Ovary (tissue), 7 donors: ENCODE measurements at regions not wholly inside any gene's neighbourhood (a gene's known extent, or its start where the extent isn't known, plus 50 kb on each side); places are given as distances from the start of the nearest gene placed in this dataset.

Experiments used
- DNase-seq, 5 donors: peaks; one replicate each; pipeline ENCODE4 v3.0.0-alpha.2; 2019 to 2020
- H3K27ac ChIP-seq, 2 donors: fragments of 200-600 bp; one replicate each; pipeline versions ENCODE4 v1.5.1 to v1.8.0; 2019 to 2022
- H3K27me3 ChIP-seq: fragments of 200-600 bp; one replicate; pipeline ENCODE4 v1.8.0; 2022
- H3K36me3 ChIP-seq: fragments of 200-600 bp; sonication (generic); one replicate; pipeline ENCODE4 v1.5.1; 2019
- H3K4me1 ChIP-seq: one replicate; pipeline ENCODE4 v1.8.1; 2013; ENCODE audit warnings: mild to moderate bottlenecking, moderate library complexity; ENCODE audit not compliant: insufficient read depth
- H3K4me3 ChIP-seq: fragments of 200-600 bp; sonication (generic); one replicate; pipeline ENCODE4 v1.5.1; 2017
- H3K9me3 ChIP-seq, 2 donors: fragments of 200-600 bp in 1 of 2; sonication (generic) in 1 of 2; one replicate each; pipeline versions ENCODE4 v1.5.1 to v1.8.1; 2013 to 2019; ENCODE audit warnings: mild to moderate bottlenecking in 1 of 2, moderate library complexity in 1 of 2
- CTCF ChIP-seq, 3 donors: fragments of 450-650 bp in 2 of 3; fragments of 200-600 bp in 1 of 3; IDR thresholded peaks; one replicate each; pipeline versions ENCODE4 v1.5.1 to v1.8.0; 2016 to 2022; ENCODE audit warnings: antibody characterized with exemption in 3 of 3, mild to moderate bottlenecking in 1 of 3
- EP300 ChIP-seq: sonication (generic); formaldehyde crosslinking; IDR thresholded peaks from one replicate; pipeline ENCODE4 v1.6.1; 2017; ENCODE audit warnings: antibody characterized with exemption
- POLR2A ChIP-seq: fragments of 450-650 bp; IDR thresholded peaks from one replicate; pipeline ENCODE4 v1.6.1; 2017; ENCODE audit warnings: antibody characterized with exemption, mild to moderate bottlenecking, moderate library complexity
- WGBS, 3 donors: extraction: QIAGEN DNeasy Blood & Tissue Kit in 1 of 3; methylation state at CpG; one replicate each; pipeline versions ENCODE4 v1.1.5 to v1.1.7; 2013 to 2017; 5-methylcytosine and 5-hydroxymethylcytosine counted together
- intact Hi-C, 4 donors: fragments of 100-400 bp; cut with DNase I; formaldehyde crosslinking; loops; one replicate each; pipeline versions ENCODE4 v1.11.0 to v1.15.1; 2022 to 2023
- donor health status: DM: no; HTN: no; CAD: no; lungs with moderate emphysema.
- donor health status: DM: no; HTN: no; CAD: no.
- donor health status: Bipolar disorder and iron deficiency.
- donor health status: DM: no; HTN: no; CAD: no.
- donor health status: DM: yes; HTN: yes; CAD: no.

GRCh38 chr9:86671018-86671417 is 276.3 kb downstream of the GAS1 start:
- no peaks in the 10 kb centered on the region for H3K36me3 ChIP-seq
- TF ChIP-seq EP300, result no peak
- no peak for TF ChIP-seq POLR2A
- no peak for TF ChIP-seq CTCF (IDR thresholded peaks at IDR 0.05)
- H3K9me3 ChIP-seq, result no peaks in the 10 kb centered on the region
- WGBS, 3 donors, result 95 to 98% (median 98%) methylated on average over 1 of the region's 1 CpG
- no peak overlapping the region for H3K27ac ChIP-seq
- intact Hi-C loops, result no loop called here
- H3K27me3 ChIP-seq, result no peaks in the 10 kb centered on the region
- no peak for DNase-seq
- H3K4me1 ChIP-seq, result peaks cover 2% of the 10 kb centered on the region
- H3K4me3 ChIP-seq, result no peak overlapping the region

GRCh38 chr9:86670536-86670935 is 276.8 kb downstream of the GAS1 start:
- Histone ChIP-seq H3K9me3 (no peaks in the 10 kb centered on the region), H3K36me3 (no peaks in the 10 kb centered on the region), H3K4me3 (no peak overlapping the region), H3K4me1 (peaks cover 2% of the 10 kb centered on the region), H3K27ac (no peak overlapping the region), H3K27me3 (no peaks in the 10 kb centered on the region)
- TF ChIP-seq EP300, result no peak
- TF ChIP-seq POLR2A, result no peak
- 94 to 97% (median 97%) methylated on average over 4 of the region's 4 CpGs for WGBS, 3 donors
- intact Hi-C loops, result no loop called here
- DNase-seq, result no peak

- no peak for TF ChIP-seq CTCF (IDR thresholded peaks at IDR 0.05)
- no peak for TF ChIP-seq POLR2A
- TF ChIP-seq EP300, result no peak
- intact Hi-C loops, result no loop called here
- Histone ChIP-seq H3K4me3 (no peak overlapping the region), H3K27me3 (no peaks in the 10 kb centered on the region), H3K9me3 (no peaks in the 10 kb centered on the region), H3K4me1 (peaks cover 2% of the 10 kb centered on the region), H3K27ac (no peak overlapping the region), H3K36me3 (no peaks in the 10 kb centered on the region)
- no peak for DNase-seq
- WGBS, 3 donors, result 97 to 99% (median 97%) methylated on average over 3 of the region's 3 CpGs
Measured at GRCh38 chr9:86670076-86670475, 277.2 kb downstream of the GAS1 start.

GRCh38 chr9:86669422-86669821 is 277.9 kb downstream of the GAS1 start:
- Histone ChIP-seq H3K4me3 (no peak overlapping the region), H3K27ac (no peak overlapping the region), H3K36me3 (no peaks in the 10 kb centered on the region), H3K9me3 (no peaks in the 10 kb centered on the region), H3K4me1 (peaks cover 2% of the 10 kb centered on the region), H3K27me3 (no peaks in the 10 kb centered on the region)
- DNase-seq, result no peak
- WGBS, 3 donors, result 11 to 25% (median 14%) methylated on average over 4 of the region's 4 CpGs
- no peak for TF ChIP-seq POLR2A
- no peak for TF ChIP-seq CTCF (IDR thresholded peaks at IDR 0.05)
- no peak for TF ChIP-seq EP300
- intact Hi-C loops, result no loop called here

GRCh38 chr9:86668488-86668887 is 278.8 kb downstream of the GAS1 start:
- Histone ChIP-seq H3K4me1 (peaks cover 2% of the 10 kb centered on the region), H3K9me3 (no peaks in the 10 kb centered on the region), H3K4me3 (no peak overlapping the region), H3K27me3 (no peaks in the 10 kb centered on the region), H3K27ac (no peak overlapping the region), H3K36me3 (no peaks in the 10 kb centered on the region)
- DNase-seq, result no peak
- TF ChIP-seq EP300 (no peak), CTCF (IDR thresholded peaks at IDR 0.05) (no peak), POLR2A (no peak)
- intact Hi-C loops, result no loop called here
